Hematopoietic multipotent progenitor cell treated with erythropoietin and hydrocortisone succinate and interleukin-3 and kit ligand, for 15 days (in vitro differentiated cells): ENCODE measurements at regions not wholly inside any gene's neighbourhood (a gene's known extent, or its start where the extent isn't known, plus 50 kb on each side); places are given as distances from the start of the nearest gene placed in this dataset.

ENCODE experiments used
- DNase-seq: peaks from one replicate; pipeline ENCODE4 v3.0.0-alpha.2; 2015; ENCODE audit warnings: low spot score

GRCh38 chr2:129877289-129877741 lies 102.2 kb upstream of the RAB6C start:
- DNase-seq: peak; percentile 63

GRCh38 chr2:129877795-129878775 lies 101.4 kb upstream of the RAB6C start:
- no peak for DNase-seq

- DNase-seq: no peak
Measured at GRCh38 chr2:129879614-129880180, 99.8 kb upstream of the RAB6C start.

- no peak for DNase-seq
Measured at GRCh38 chr2:129880309-129880708, 99.2 kb upstream of the RAB6C start.

- no peak for DNase-seq
Measured at GRCh38 chr2:129880971-129881370, 98.5 kb upstream of the RAB6C start.

- no peak for DNase-seq
Measured at GRCh38 chr2:129881786-129882396, 97.6 kb upstream of the RAB6C start.

- no peak for DNase-seq
Measured at GRCh38 chr2:129882476-129882875, 97.0 kb upstream of the RAB6C start.

- DNase-seq: no peak
Measured at GRCh38 chr2:129883121-129883520, 96.3 kb upstream of the RAB6C start.

GRCh38 chr2:129884221-129884786 lies 95.2 kb upstream of the RAB6C start:
- no peak for DNase-seq

GRCh38 chr2:129885735-129886134 lies 93.7 kb upstream of the RAB6C start:
- no peak for DNase-seq

- DNase-seq: no peak
Measured at GRCh38 chr2:129887688-129888266, 91.7 kb upstream of the RAB6C start.

- no peak for DNase-seq
Measured at GRCh38 chr2:129888461-129888860, 91.0 kb upstream of the RAB6C start.

GRCh38 chr2:129888896-129889295 lies 90.6 kb upstream of the RAB6C start:
- DNase-seq: no peak

- DNase-seq: no peak
Measured at GRCh38 chr2:129891341-129892320, 87.8 kb upstream of the RAB6C start.

GRCh38 chr2:129892360-129892759 lies 87.1 kb upstream of the RAB6C start:
- DNase-seq: no peak

GRCh38 chr2:129892773-129893172 lies 86.7 kb upstream of the RAB6C start:
- no peak for DNase-seq

- no peak for DNase-seq
Measured at GRCh38 chr2:129893244-129893643, 86.2 kb upstream of the RAB6C start.

GRCh38 chr2:129894616-129895015 lies 84.8 kb upstream of the RAB6C start:
- no peak for DNase-seq

GRCh38 chr2:129895061-129895460 lies 84.4 kb upstream of the RAB6C start:
- DNase-seq: no peak

GRCh38 chr2:129895526-129896082 lies 83.9 kb upstream of the RAB6C start:
- no peak for DNase-seq
